Keratinocyte (primary cell): ENCODE measurements at regions not wholly inside any gene's neighbourhood (a gene's known extent, or its start where the extent isn't known, plus 50 kb on each side); places are given as distances from the start of the nearest gene placed in this dataset.

ENCODE experiments used
- DNase-seq: peaks from one replicate; pipeline ENCODE4 v3.0.0-alpha.2; 2011; ENCODE audit warnings: low read depth, missing footprints, low spot score
- FAIRE-seq: peaks from 2 replicates; lab custom pipeline; 2011; peaks lifted over from hg19 to GRCh38; lab: Jason Lieb, UNC
- H2AFZ ChIP-seq: 2 replicates; pipeline ENCODE4 v1.6.0; 2012; ENCODE audit warnings: low read length, control low read depth, inconsistent platforms; ENCODE audit not compliant: control insufficient read depth
- H3K27ac ChIP-seq: 2 replicates; pipeline ENCODE4 v1.5.1; 2011; ENCODE audit warnings: low read length; ENCODE audit not compliant: control insufficient read depth, insufficient read depth
- H3K27me3 ChIP-seq: 3 replicates; pipeline ENCODE4 v1.6.0; 2011; ENCODE audit warnings: low read length; ENCODE audit not compliant: control insufficient read depth, insufficient read depth; ENCODE audit errors: extremely low read depth
- H3K36me3 ChIP-seq, 2 experiments: 2 replicates in 1 of 2; 3 replicates in 1 of 2; pipeline ENCODE4 v1.5.1; 2011; ENCODE audit warnings: low read length in 2 of 2, mild to moderate bottlenecking in 1 of 2; ENCODE audit not compliant: control insufficient read depth in 2 of 2, insufficient read depth in 2 of 2; ENCODE audit errors: extremely low read depth in 1 of 2
- H3K4me1 ChIP-seq: 3 replicates; pipeline ENCODE4 v1.5.1; 2011; ENCODE audit warnings: low read length; ENCODE audit not compliant: control insufficient read depth, insufficient read depth; ENCODE audit errors: extremely low read depth
- H3K4me2 ChIP-seq: 3 replicates; pipeline ENCODE4 v1.6.0; 2011; ENCODE audit warnings: low read depth, low read length; ENCODE audit not compliant: control insufficient read depth, insufficient read depth; ENCODE audit errors: extremely low read depth
- H3K4me3 ChIP-seq, 3 experiments: fragments of 200-600 bp in 1 of 3; sonication (generic) in 1 of 3; 2 replicates in 2 of 3; 3 replicates in 1 of 3; pipeline ENCODE4 v1.5.1; 2011 to 2016; ENCODE audit warnings: low read length in 3 of 3, mild to moderate bottlenecking in 3 of 3, control low read depth in 2 of 3, inconsistent platforms in 1 of 3, low read depth in 1 of 3, mixed read lengths in 1 of 3, mixed run types in 1 of 3, moderate library complexity in 1 of 3; ENCODE audit not compliant: control insufficient read depth in 2 of 3, insufficient read depth in 2 of 3; ENCODE audit errors: extremely low read depth in 1 of 3
- H3K79me2 ChIP-seq: 2 replicates; pipeline ENCODE4 v1.6.0; 2012; ENCODE audit warnings: low read length; ENCODE audit not compliant: control insufficient read depth, insufficient read depth
- H3K9ac ChIP-seq: 3 replicates; pipeline ENCODE4 v1.6.0; 2011; ENCODE audit warnings: low read length; ENCODE audit not compliant: control insufficient read depth, insufficient read depth; ENCODE audit errors: extremely low read depth
- H3K9me1 ChIP-seq: 3 replicates; pipeline ENCODE4 v1.6.0; 2011; ENCODE audit warnings: low read length; ENCODE audit not compliant: control insufficient read depth, insufficient read depth; ENCODE audit errors: extremely low read depth
- H3K9me3 ChIP-seq: 2 replicates; pipeline ENCODE4 v1.5.1; 2012; ENCODE audit warnings: low read depth, low read length; ENCODE audit not compliant: control insufficient read depth
- H4K20me1 ChIP-seq: 3 replicates; pipeline ENCODE4 v1.6.0; 2011; ENCODE audit warnings: low read length; ENCODE audit not compliant: control insufficient read depth, insufficient read depth; ENCODE audit errors: extremely low read depth
- EZH2 ChIP-seq: IDR thresholded peaks from one replicate; pipeline ENCODE4 v1.6.1; 2012; ENCODE audit warnings: inconsistent platforms, mild to moderate bottlenecking, low read length, moderate library complexity
- dilution Hi-C: fragments of 300-500 bp; cut with MboI; formaldehyde crosslinking; loops from one replicate; pipeline ENCODE4 v1.7.0; 2020; ENCODE audit warnings: low sequenced_read_pairs; ENCODE audit not compliant: extremely low pct_ligation_motif_present
- TF ChIP-seq, protein P1 (sequence below), 3 experiments: IDR thresholded peaks in 1 of 3; conservative IDR thresholded peaks in 1 of 3; optimal IDR thresholded peaks in 1 of 3; 2 replicates in 2 of 3; 3 replicates in 1 of 3; pipeline versions ENCODE3 to v1.5.1; 2011; ENCODE audit warnings: low read length in 3 of 3, mild to moderate bottlenecking in 3 of 3, moderate library complexity in 2 of 3, control low read depth in 1 of 3, inconsistent platforms in 1 of 3; ENCODE audit not compliant: insufficient read depth in 2 of 3; ENCODE audit errors: extremely low read depth in 1 of 3

GRCh38 chr7:155947051-155947450, 134.8 kb upstream of the SHH start:
- no peak for DNase-seq
- no peaks in the 10 kb centered on the region for H3K36me3 ChIP-seq
- H3K9me1 ChIP-seq, result no peaks in the 10 kb centered on the region
- dilution Hi-C loops, result no loop called here
- H3K4me2 ChIP-seq, result no peak overlapping the region
- FAIRE-seq, result no peak
- H3K4me3 ChIP-seq, result no peak overlapping the region
- H4K20me1 ChIP-seq, result no peaks in the 10 kb centered on the region
- no peaks in the 10 kb centered on the region for H3K27me3 ChIP-seq
- no peaks in the 10 kb centered on the region for H3K9me3 ChIP-seq
- no peaks in the 10 kb centered on the region for H3K79me2 ChIP-seq
- H3K4me1 ChIP-seq, result peaks cover 10% of the 10 kb centered on the region
- no peak overlapping the region for H3K27ac ChIP-seq
- TF ChIP-seq, protein P1, sequence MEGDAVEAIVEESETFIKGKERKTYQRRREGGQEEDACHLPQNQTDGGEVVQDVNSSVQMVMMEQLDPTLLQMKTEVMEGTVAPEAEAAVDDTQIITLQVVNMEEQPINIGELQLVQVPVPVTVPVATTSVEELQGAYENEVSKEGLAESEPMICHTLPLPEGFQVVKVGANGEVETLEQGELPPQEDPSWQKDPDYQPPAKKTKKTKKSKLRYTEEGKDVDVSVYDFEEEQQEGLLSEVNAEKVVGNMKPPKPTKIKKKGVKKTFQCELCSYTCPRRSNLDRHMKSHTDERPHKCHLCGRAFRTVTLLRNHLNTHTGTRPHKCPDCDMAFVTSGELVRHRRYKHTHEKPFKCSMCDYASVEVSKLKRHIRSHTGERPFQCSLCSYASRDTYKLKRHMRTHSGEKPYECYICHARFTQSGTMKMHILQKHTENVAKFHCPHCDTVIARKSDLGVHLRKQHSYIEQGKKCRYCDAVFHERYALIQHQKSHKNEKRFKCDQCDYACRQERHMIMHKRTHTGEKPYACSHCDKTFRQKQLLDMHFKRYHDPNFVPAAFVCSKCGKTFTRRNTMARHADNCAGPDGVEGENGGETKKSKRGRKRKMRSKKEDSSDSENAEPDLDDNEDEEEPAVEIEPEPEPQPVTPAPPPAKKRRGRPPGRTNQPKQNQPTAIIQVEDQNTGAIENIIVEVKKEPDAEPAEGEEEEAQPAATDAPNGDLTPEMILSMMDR (optimal IDR thresholded peaks at IDR 0.05 in 1 of 3, IDR thresholded peaks at IDR 0.05 in 1 of 3, conservative IDR thresholded peaks at IDR 0.05 in 1 of 3; ENCODE audit: extremely low read depth in 1 of 3, insufficient read depth in 2 of 3, low read length in 3 of 3), result no peak
- TF ChIP-seq EZH2, result no peak
- no peak overlapping the region for H3K9ac ChIP-seq
- no peak overlapping the region for H2AFZ ChIP-seq

- H4K20me1 ChIP-seq, result no peaks in the 10 kb centered on the region
- no peak for TF ChIP-seq EZH2
- TF ChIP-seq, protein P1 (optimal IDR thresholded peaks at IDR 0.05 in 1 of 3, IDR thresholded peaks at IDR 0.05 in 1 of 3, conservative IDR thresholded peaks at IDR 0.05 in 1 of 3; ENCODE audit: extremely low read depth in 1 of 3, insufficient read depth in 2 of 3, low read length in 3 of 3), result no peak
- H3K4me2 ChIP-seq, result no peak overlapping the region
- H3K4me3 ChIP-seq, result no peak overlapping the region
- dilution Hi-C loops, result no loop called here
- no peaks in the 10 kb centered on the region for H3K79me2 ChIP-seq
- H3K27me3 ChIP-seq, result no peaks in the 10 kb centered on the region
- H2AFZ ChIP-seq, result no peak overlapping the region
- peaks cover 1% of the 10 kb centered on the region for H3K4me1 ChIP-seq
- FAIRE-seq (no peak), DNase-seq (no peak)
- H3K9me1 ChIP-seq, result no peaks in the 10 kb centered on the region
- H3K9ac ChIP-seq, result no peak overlapping the region
- no peaks in the 10 kb centered on the region for H3K36me3 ChIP-seq
- H3K9me3 ChIP-seq, result no peaks in the 10 kb centered on the region
- H3K27ac ChIP-seq, result no peak overlapping the region
These were observed 133.5 kb upstream of the SHH start for GRCh38 chr7:155945670-155946325.
